OCI-LY1 (cell line): ENCODE measurements at regions not wholly inside any gene's neighbourhood (a gene's known extent, or its start where the extent isn't known, plus 50 kb on each side); places are given as distances from the start of the nearest gene placed in this dataset.

ENCODE experiments used
- H2AFZ ChIP-seq: fragments of 200-600 bp; sonication (generic), shearing (Covaris generic); 2 replicates; pipeline ENCODE4 v1.6.0; 2014; ENCODE audit warnings: antibody characterized with exemption, mild to moderate bottlenecking, low read length
- H3F3A ChIP-seq: fragments of 200-600 bp; sonication (generic), shearing (Covaris generic); 2 replicates; pipeline ENCODE4 v1.6.0; 2014; ENCODE audit warnings: mild to moderate bottlenecking, antibody characterized with exemption, low read length, moderate library complexity; ENCODE audit not compliant: insufficient read depth
- H3K27ac ChIP-seq: fragments of 200-600 bp; sonication (generic); 2 replicates; pipeline ENCODE4 v1.5.1; 2014; ENCODE audit warnings: low read length, mixed run types, mild to moderate bottlenecking, low read depth; ENCODE audit not compliant: poor library complexity, severe bottlenecking
- H3K27me3 ChIP-seq: fragments of 200-600 bp; sonication (generic); 2 replicates; pipeline ENCODE4 v1.6.0; 2014; ENCODE audit warnings: antibody characterized with exemption, mild to moderate bottlenecking, low read length, moderate library complexity; ENCODE audit not compliant: insufficient read depth
- H3K36me3 ChIP-seq: fragments of 200-600 bp; sonication (generic); 2 replicates; pipeline ENCODE4 v1.6.1; 2014; ENCODE audit warnings: mild to moderate bottlenecking, antibody characterized with exemption, low read length, moderate library complexity, mixed read lengths; ENCODE audit not compliant: insufficient read depth
- H3K4me1 ChIP-seq: fragments of 200-600 bp; sonication (generic); 2 replicates; pipeline ENCODE4 v1.5.1; 2014; ENCODE audit warnings: mild to moderate bottlenecking, low read length, moderate library complexity; ENCODE audit not compliant: insufficient read depth, severe bottlenecking
- H3K4me2 ChIP-seq: fragments of 200-600 bp; sonication (generic), shearing (Covaris generic); 2 replicates; pipeline ENCODE4 v1.6.1; 2014; ENCODE audit warnings: low read length
- H3K4me3 ChIP-seq: fragments of 200-600 bp; sonication (generic); 2 replicates; pipeline ENCODE4 v1.5.1; 2014; ENCODE audit warnings: low read length, low read depth, mild to moderate bottlenecking, mixed read lengths; ENCODE audit not compliant: poor library complexity, severe bottlenecking
- H3K79me2 ChIP-seq: fragments of 200-600 bp; shearing (Covaris generic); 2 replicates; pipeline ENCODE4 v1.6.1; 2016; ENCODE audit warnings: mixed run types, low read length, mixed read lengths; ENCODE audit not compliant: insufficient read depth
- H3K9ac ChIP-seq: fragments of 200-600 bp; sonication (generic), shearing (Covaris generic); 2 replicates; pipeline ENCODE4 v1.6.1; 2014; ENCODE audit warnings: mild to moderate bottlenecking, low read length, mixed read lengths
- H3K9me2 ChIP-seq: fragments of 200-600 bp; sonication (generic), shearing (Covaris generic); 2 replicates; pipeline ENCODE4 v1.6.1; 2014; ENCODE audit warnings: low read depth, mild to moderate bottlenecking, low read length, mixed read lengths
- H3K9me3 ChIP-seq: fragments of 200-600 bp; shearing (Covaris generic); 2 replicates; pipeline ENCODE4 v1.6.1; 2014; ENCODE audit warnings: low read length, mixed read lengths
- H4K20me1 ChIP-seq: fragments of 200-600 bp; sonication (generic), shearing (Covaris generic); 2 replicates; pipeline ENCODE4 v1.6.0; 2016; ENCODE audit warnings: mild to moderate bottlenecking, low read length; ENCODE audit not compliant: insufficient read depth
- EZH2 ChIP-seq: fragments of 200-600 bp; sonication (generic), shearing (Covaris generic); IDR thresholded peaks from 2 replicates; pipeline ENCODE4 v1.8.0; 2017; ENCODE audit warnings: borderline replicate concordance, mixed run types, mild to moderate bottlenecking, antibody characterized with exemption, low read length, moderate library complexity, mixed read lengths
- TF ChIP-seq, protein P1 (sequence below): fragments of 200-600 bp; sonication (generic), shearing (Covaris generic); IDR thresholded peaks from 2 replicates; pipeline ENCODE4 v1.5.1; 2017; ENCODE audit warnings: mild to moderate bottlenecking, antibody characterized with exemption, low read length, moderate library complexity, mixed read lengths

GRCh38 chr20:22460803-22461202, 123.6 kb downstream of the FOXA2 start:
- no peaks in the 10 kb centered on the region for H3K9me3 ChIP-seq
- H3K36me3 ChIP-seq, result no peaks in the 10 kb centered on the region
- TF ChIP-seq, protein P1, sequence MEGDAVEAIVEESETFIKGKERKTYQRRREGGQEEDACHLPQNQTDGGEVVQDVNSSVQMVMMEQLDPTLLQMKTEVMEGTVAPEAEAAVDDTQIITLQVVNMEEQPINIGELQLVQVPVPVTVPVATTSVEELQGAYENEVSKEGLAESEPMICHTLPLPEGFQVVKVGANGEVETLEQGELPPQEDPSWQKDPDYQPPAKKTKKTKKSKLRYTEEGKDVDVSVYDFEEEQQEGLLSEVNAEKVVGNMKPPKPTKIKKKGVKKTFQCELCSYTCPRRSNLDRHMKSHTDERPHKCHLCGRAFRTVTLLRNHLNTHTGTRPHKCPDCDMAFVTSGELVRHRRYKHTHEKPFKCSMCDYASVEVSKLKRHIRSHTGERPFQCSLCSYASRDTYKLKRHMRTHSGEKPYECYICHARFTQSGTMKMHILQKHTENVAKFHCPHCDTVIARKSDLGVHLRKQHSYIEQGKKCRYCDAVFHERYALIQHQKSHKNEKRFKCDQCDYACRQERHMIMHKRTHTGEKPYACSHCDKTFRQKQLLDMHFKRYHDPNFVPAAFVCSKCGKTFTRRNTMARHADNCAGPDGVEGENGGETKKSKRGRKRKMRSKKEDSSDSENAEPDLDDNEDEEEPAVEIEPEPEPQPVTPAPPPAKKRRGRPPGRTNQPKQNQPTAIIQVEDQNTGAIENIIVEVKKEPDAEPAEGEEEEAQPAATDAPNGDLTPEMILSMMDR, result no peak
- TF ChIP-seq EZH2, result no peak
- H3K27ac ChIP-seq, result no peak overlapping the region
- no peaks in the 10 kb centered on the region for H3K9me2 ChIP-seq
- no peak overlapping the region for H3K4me3 ChIP-seq
- no peak overlapping the region for H3K4me2 ChIP-seq
- no peaks in the 10 kb centered on the region for H3K27me3 ChIP-seq
- H2AFZ ChIP-seq, result no peak overlapping the region
- H3K4me1 ChIP-seq, result no peaks in the 10 kb centered on the region
- H4K20me1 ChIP-seq, result no peaks in the 10 kb centered on the region
- H3K9ac ChIP-seq, result no peak overlapping the region
- no peaks in the 10 kb centered on the region for H3K79me2 ChIP-seq
- H3F3A ChIP-seq, result no peaks in the 10 kb centered on the region

- TF ChIP-seq, protein P1, result no peak
- no peak for TF ChIP-seq EZH2
- H3K27me3 ChIP-seq, result no peaks in the 10 kb centered on the region
Observed at GRCh38 chr20:22460231-22460630, 124.1 kb downstream of the FOXA2 start.

GRCh38 chr20:22459754-22460153, 124.6 kb downstream of the FOXA2 start:
- H3K79me2 ChIP-seq, result no peaks in the 10 kb centered on the region
- H4K20me1 ChIP-seq, result no peaks in the 10 kb centered on the region
- H3K36me3 ChIP-seq, result no peaks in the 10 kb centered on the region
- H3K9me3 ChIP-seq, result no peaks in the 10 kb centered on the region
- no peak overlapping the region for H3K4me2 ChIP-seq
- no peak overlapping the region for H3K4me3 ChIP-seq
- no peak overlapping the region for H3K9ac ChIP-seq
- no peak for TF ChIP-seq EZH2
- TF ChIP-seq, protein P1, result no peak
- no peaks in the 10 kb centered on the region for H3K9me2 ChIP-seq
- no peaks in the 10 kb centered on the region for H3K27me3 ChIP-seq
- no peaks in the 10 kb centered on the region for H3F3A ChIP-seq
- H3K4me1 ChIP-seq, result no peaks in the 10 kb centered on the region
- H3K27ac ChIP-seq, result no peak overlapping the region
- H2AFZ ChIP-seq, result no peak overlapping the region

More at GRCh38 chr20:22460231-22460630, 124.1 kb downstream of the FOXA2 start:
- Histone ChIP-seq H3K27ac (no peak overlapping the region), H4K20me1 (no peaks in the 10 kb centered on the region), H3K9me3 (no peaks in the 10 kb centered on the region), H3K9me2 (no peaks in the 10 kb centered on the region), H3F3A (no peaks in the 10 kb centered on the region), H2AFZ (no peak overlapping the region), H3K9ac (no peak overlapping the region), H3K4me2 (no peak overlapping the region), H3K79me2 (no peaks in the 10 kb centered on the region), H3K4me3 (no peak overlapping the region), H3K4me1 (no peaks in the 10 kb centered on the region), H3K36me3 (no peaks in the 10 kb centered on the region)
